Mesenchymal stem cell (in vitro differentiated cells and primary cell): ENCODE measurements at regions not wholly inside any gene's neighbourhood (a gene's known extent, or its start where the extent isn't known, plus 50 kb on each side); places are given as distances from the start of the nearest gene placed in this dataset.

Source experiments
- DNase-seq: peaks from one replicate; pipeline ENCODE4 v3.0.0-alpha.2; 2013
- H2AFZ ChIP-seq: one replicate; pipeline ENCODE4 v1.6.1; 2013; ENCODE audit warnings: low read depth, mild to moderate bottlenecking, control low read depth, inconsistent platforms, low read length, moderate library complexity
- H2AK5ac ChIP-seq: 2 replicates; pipeline ENCODE4 v1.6.1; 2013; ENCODE audit warnings: low read length, moderate library complexity, mild to moderate bottlenecking, inconsistent platforms; ENCODE audit not compliant: severe bottlenecking
- H2BK120ac ChIP-seq: one replicate; pipeline ENCODE4 v1.6.1; 2013; ENCODE audit warnings: low read depth, mild to moderate bottlenecking, inconsistent platforms, low read length, moderate library complexity
- H2BK12ac ChIP-seq, 2 experiments: one replicate each; pipeline ENCODE4 v1.6.1; 2013; ENCODE audit warnings: inconsistent platforms in 2 of 2, low read length in 2 of 2, mild to moderate bottlenecking in 2 of 2, moderate library complexity in 2 of 2, control low read depth in 1 of 2
- H2BK15ac ChIP-seq: one replicate; pipeline ENCODE4 v1.6.1; 2013; ENCODE audit warnings: mild to moderate bottlenecking, low read depth, inconsistent platforms; ENCODE audit not compliant: poor library complexity, severe bottlenecking
- H2BK5ac ChIP-seq: 2 replicates; pipeline ENCODE4 v1.6.1; 2013; ENCODE audit warnings: low read depth, mild to moderate bottlenecking, low read length, control low read depth, inconsistent platforms; ENCODE audit not compliant: poor library complexity, severe bottlenecking
- H3K14ac ChIP-seq, 2 experiments: one replicate each; pipeline ENCODE4 v1.6.1; 2013; ENCODE audit warnings: inconsistent platforms in 2 of 2, low read length in 2 of 2, control low read depth in 1 of 2, mild to moderate bottlenecking in 1 of 2, moderate library complexity in 1 of 2
- H3K18ac ChIP-seq, 2 experiments: one replicate each; pipeline ENCODE4 v1.6.1; 2013; ENCODE audit warnings: inconsistent platforms in 2 of 2, low read length in 2 of 2, control low read depth in 1 of 2, low read depth in 1 of 2, mild to moderate bottlenecking in 1 of 2
- H3K23ac ChIP-seq, 2 experiments: one replicate each; pipeline ENCODE4 v1.6.1; 2013; ENCODE audit warnings: inconsistent platforms in 2 of 2, low read length in 2 of 2, mild to moderate bottlenecking in 2 of 2, moderate library complexity in 2 of 2, control low read depth in 1 of 2
- H3K27ac ChIP-seq: 2 replicates; pipeline ENCODE4 v1.5.1; 2013; ENCODE audit warnings: mild to moderate bottlenecking, moderate library complexity, low read length, control low read depth, inconsistent platforms; ENCODE audit not compliant: poor library complexity, severe bottlenecking
- H3K27me3 ChIP-seq, 2 experiments: 2 replicates each; pipeline versions ENCODE4 v1.6.1 to v1.7.0; 2013; ENCODE audit warnings: low read length in 2 of 2, mild to moderate bottlenecking in 2 of 2, moderate library complexity in 2 of 2, control low read depth in 1 of 2, inconsistent platforms in 1 of 2; ENCODE audit not compliant: control insufficient read depth in 1 of 2, insufficient read depth in 1 of 2
- H3K36me3 ChIP-seq, 2 experiments: 2 replicates each; pipeline versions ENCODE4 v1.6.1 to v1.7.0; 2013; ENCODE audit warnings: low read length in 2 of 2, control low read depth in 1 of 2, inconsistent platforms in 1 of 2, low read depth in 1 of 2, mild to moderate bottlenecking in 1 of 2; ENCODE audit not compliant: insufficient read depth in 2 of 2, control insufficient read depth in 1 of 2
- H3K4ac ChIP-seq, 2 experiments: one replicate each; pipeline ENCODE4 v1.6.1; 2013; ENCODE audit warnings: inconsistent platforms in 2 of 2, low read length in 2 of 2, mild to moderate bottlenecking in 2 of 2, moderate library complexity in 2 of 2, control low read depth in 1 of 2, low read depth in 1 of 2
- H3K4me1 ChIP-seq: 2 replicates; pipeline ENCODE4 v1.6.1; 2013; ENCODE audit warnings: low read depth, low read length, control low read depth; ENCODE audit not compliant: control insufficient read depth, insufficient read depth
- H3K4me2 ChIP-seq: 2 replicates; pipeline ENCODE4 v1.6.1; 2013; ENCODE audit warnings: low read length, mild to moderate bottlenecking, inconsistent platforms; ENCODE audit not compliant: poor library complexity, severe bottlenecking
- H3K4me3 ChIP-seq, 2 experiments: 2 replicates each; pipeline versions ENCODE4 v1.5.1 to v1.7.0; 2013; ENCODE audit warnings: low read length in 2 of 2, mild to moderate bottlenecking in 2 of 2, control low read depth in 1 of 2, low read depth in 1 of 2; ENCODE audit not compliant: insufficient read depth in 1 of 2
- H3K79me1 ChIP-seq: replicated peaks from 2 replicates; pipeline ENCODE4 v1.6.1; 2013; ENCODE audit warnings: mild to moderate bottlenecking, control low read depth, low read length, inconsistent platforms; ENCODE audit not compliant: poor library complexity, severe bottlenecking
- H3K9ac ChIP-seq: 2 replicates; pipeline ENCODE4 v1.7.0; 2013; ENCODE audit warnings: mild to moderate bottlenecking, low read length, moderate library complexity
- H3K9me3 ChIP-seq: 2 replicates; pipeline ENCODE4 v1.7.0; 2013; ENCODE audit warnings: mild to moderate bottlenecking, low read length; ENCODE audit not compliant: control insufficient read depth
- H4K8ac ChIP-seq: one replicate; pipeline ENCODE4 v1.6.1; 2013; ENCODE audit warnings: inconsistent platforms, mild to moderate bottlenecking, low read length, moderate library complexity
- H4K91ac ChIP-seq: one replicate; pipeline ENCODE4 v1.6.1; 2013; ENCODE audit warnings: mild to moderate bottlenecking, low read length, inconsistent platforms
- WGBS: methylation state at CpG from one replicate; pipeline ENCODE4 v1.1.7; 2013; ENCODE audit warnings: mixed read lengths; 5-methylcytosine and 5-hydroxymethylcytosine counted together

DNA sequence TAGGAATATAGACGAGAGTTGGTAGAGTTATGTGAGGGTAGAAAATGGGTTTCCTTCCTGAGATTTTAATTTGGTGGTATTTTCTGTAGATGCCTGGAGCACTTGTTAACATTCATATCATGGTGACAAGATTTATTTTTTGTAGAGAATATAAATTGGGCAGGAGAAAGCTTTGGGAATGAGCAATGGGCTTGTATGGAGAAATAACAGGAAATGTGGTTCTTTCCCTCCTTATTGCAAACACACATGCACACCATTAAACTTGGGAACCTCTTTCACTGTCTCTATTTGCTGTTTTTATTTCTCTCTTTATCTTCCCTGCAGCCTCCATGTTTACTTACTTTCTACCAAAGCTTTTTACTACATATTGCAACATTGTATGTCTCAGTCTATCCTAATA is 1653.6 kb downstream of the OLFM4 start:
- no peak for DNase-seq
- no peak overlapping the region for H2BK120ac ChIP-seq
- no peak overlapping the region for H3K18ac ChIP-seq
- H3K14ac ChIP-seq = no peak overlapping the region
- no peak overlapping the region for H3K27ac ChIP-seq
- no peaks in the 10 kb centered on the region for H3K36me3 ChIP-seq
- H3K27me3 ChIP-seq = no peaks in the 10 kb centered on the region
- H2BK12ac ChIP-seq = no peak overlapping the region
- no peak overlapping the region for H4K8ac ChIP-seq
- no peak overlapping the region for H3K23ac ChIP-seq
- no peak overlapping the region for H2AK5ac ChIP-seq
- no peak overlapping the region for H2BK15ac ChIP-seq
- no peak overlapping the region for H4K91ac ChIP-seq
- WGBS = 85% methylated on average over 1 of the region's 1 CpG
- no peak overlapping the region for H3K9ac ChIP-seq
- H3K9me3 ChIP-seq = peaks cover 5% of the 10 kb centered on the region
- H2BK5ac ChIP-seq = no peak overlapping the region
- H3K4ac ChIP-seq = no peak overlapping the region
- no peaks in the 10 kb centered on the region for H3K4me1 ChIP-seq
- no peak overlapping the region for H2AFZ ChIP-seq
- H3K79me1 ChIP-seq = no peaks in the 10 kb centered on the region
- no peak overlapping the region for H3K4me3 ChIP-seq
- no peak overlapping the region for H3K4me2 ChIP-seq

DNA sequence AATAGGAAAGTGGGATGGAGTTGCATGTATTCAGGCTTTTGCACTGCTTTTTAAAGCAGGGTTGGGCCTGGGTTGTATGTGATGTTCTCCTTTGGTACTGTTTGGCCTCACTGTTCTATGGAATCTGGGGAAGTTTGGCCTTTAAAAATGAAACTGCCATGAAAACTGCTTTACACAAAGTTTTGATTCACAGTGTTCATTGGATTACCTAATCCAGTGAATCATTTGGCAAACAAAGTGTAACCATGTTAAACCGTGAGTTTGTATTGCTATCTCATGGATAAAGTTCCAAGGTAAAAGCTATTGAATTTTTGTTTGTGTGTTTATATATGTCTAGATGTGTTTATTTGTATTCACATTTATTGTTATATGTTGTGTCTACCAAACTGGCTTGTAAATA is 1658.6 kb downstream of the OLFM4 start:
- no peak for DNase-seq
- Histone ChIP-seq H3K36me3 (no peaks in the 10 kb centered on the region), H3K9me3 (peaks cover 15% of the 10 kb centered on the region), H3K4me2 (no peak overlapping the region), H3K79me1 (no peaks in the 10 kb centered on the region), H4K91ac (no peak overlapping the region), H3K9ac (no peak overlapping the region), H2BK120ac (no peak overlapping the region), H3K14ac (no peak overlapping the region), H3K4ac (no peak overlapping the region), H4K8ac (no peak overlapping the region), H3K23ac (no peak overlapping the region), H2BK12ac (no peak overlapping the region), H2BK15ac (no peak overlapping the region), H3K18ac (no peak overlapping the region), H3K27me3 (no peaks in the 10 kb centered on the region), H2BK5ac (no peak overlapping the region), H2AK5ac (no peak overlapping the region), H3K27ac (no peak overlapping the region), H3K4me3 (no peak overlapping the region), H3K4me1 (no peaks in the 10 kb centered on the region), H2AFZ (no peak overlapping the region)
- 71% methylated on average over 1 of the region's 1 CpG for WGBS

DNA sequence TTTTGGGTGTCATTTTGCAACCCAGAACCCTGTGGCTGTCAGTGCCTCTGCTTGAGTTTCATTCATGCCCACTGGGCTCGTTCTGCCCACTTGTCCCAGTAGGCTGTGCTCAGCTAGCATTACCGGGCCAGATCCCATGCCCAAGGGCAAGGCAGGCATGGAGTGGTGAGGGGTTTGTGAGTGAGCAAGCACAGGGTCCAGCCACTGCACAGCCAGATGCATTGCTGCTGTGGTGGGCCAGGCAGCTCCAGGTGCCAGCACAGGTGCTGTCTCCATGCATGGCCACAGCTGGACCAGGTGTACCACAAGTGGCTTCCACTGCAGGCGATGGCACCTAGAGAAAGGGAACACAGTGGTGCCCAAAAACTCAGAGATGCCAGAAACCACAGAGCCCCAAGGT is 1671.2 kb downstream of the OLFM4 start:
- no peak overlapping the region for H4K91ac ChIP-seq
- no peak overlapping the region for H4K8ac ChIP-seq
- no peak for DNase-seq
- H3K36me3 ChIP-seq = no peaks in the 10 kb centered on the region
- H2BK15ac ChIP-seq = no peak overlapping the region
- no peak overlapping the region for H2AFZ ChIP-seq
- peak overlapping the region in 1 of 2 experiments; percentile 77 for H3K14ac ChIP-seq
- no peak overlapping the region for H2BK5ac ChIP-seq
- no peaks in the 10 kb centered on the region for H3K79me1 ChIP-seq
- no peak overlapping the region for H2BK12ac ChIP-seq
- no peak overlapping the region for H3K27ac ChIP-seq
- 78% methylated on average over 3 of the region's 3 CpGs for WGBS
- no peak overlapping the region for H3K4me2 ChIP-seq
- H2BK120ac ChIP-seq = no peak overlapping the region
- H3K4me1 ChIP-seq = no peaks in the 10 kb centered on the region
- peaks cover 13% of the 10 kb centered on the region for H3K9me3 ChIP-seq
- no peak overlapping the region for H3K9ac ChIP-seq
- H3K4ac ChIP-seq = no peak overlapping the region
- H3K18ac ChIP-seq = no peak overlapping the region
- no peak overlapping the region for H3K23ac ChIP-seq
- no peak overlapping the region for H2AK5ac ChIP-seq
- no peak overlapping the region for H3K4me3 ChIP-seq
- H3K27me3 ChIP-seq = no peaks in the 10 kb centered on the region

DNA sequence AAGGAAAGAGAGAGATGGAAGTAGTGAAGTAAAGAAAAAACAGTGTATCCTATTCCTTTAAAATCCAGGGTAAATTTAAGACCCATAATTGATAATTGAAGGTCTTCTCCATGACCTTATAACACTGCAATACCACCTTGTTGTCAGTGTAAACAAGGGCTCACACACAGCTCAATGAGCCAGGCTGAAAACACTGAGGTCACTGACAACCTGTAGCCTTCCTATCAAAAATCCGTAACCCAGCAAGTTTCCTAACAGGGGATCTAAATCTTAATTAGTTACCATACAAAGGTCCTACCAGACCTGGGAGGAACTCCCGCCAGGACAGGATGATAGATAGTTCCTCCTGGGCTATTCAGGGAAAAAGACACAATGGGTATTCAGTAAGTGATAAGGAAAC is 1677.1 kb downstream of the OLFM4 start:
- WGBS = 100% methylated on average over 2 of the region's 2 CpGs
- no peaks in the 10 kb centered on the region for H3K4me1 ChIP-seq
- H3K9me3 ChIP-seq = peaks cover 4% of the 10 kb centered on the region
- no peak overlapping the region for H2BK12ac ChIP-seq
- H3K23ac ChIP-seq = no peak overlapping the region
- no peaks in the 10 kb centered on the region for H3K79me1 ChIP-seq
- no peak overlapping the region for H3K9ac ChIP-seq
- H2BK120ac ChIP-seq = no peak overlapping the region
- no peak overlapping the region for H3K14ac ChIP-seq
- no peak overlapping the region for H3K27ac ChIP-seq
- no peak overlapping the region for H3K4ac ChIP-seq
- H4K91ac ChIP-seq = no peak overlapping the region
- no peak overlapping the region for H3K18ac ChIP-seq
- no peak overlapping the region for H2AK5ac ChIP-seq
- no peak overlapping the region for H2BK15ac ChIP-seq
- H3K27me3 ChIP-seq = no peaks in the 10 kb centered on the region
- no peak overlapping the region for H2AFZ ChIP-seq
- no peak for DNase-seq
- H3K4me3 ChIP-seq = no peak overlapping the region
- no peak overlapping the region for H3K4me2 ChIP-seq
- H4K8ac ChIP-seq = no peak overlapping the region
- no peaks in the 10 kb centered on the region for H3K36me3 ChIP-seq
- no peak overlapping the region for H2BK5ac ChIP-seq
